TTC549 (cell line): ENCODE measurements at regions not wholly inside any gene's neighbourhood (a gene's known extent, or its start where the extent isn't known, plus 50 kb on each side); places are given as distances from the start of the nearest gene placed in this dataset.
"Not testable (repeated sequence)": the region's sequence is repeated elsewhere in the genome, so short reads cannot be mapped to it uniquely, and the experiment has no call there.

Source experiments
- FAIRE-seq: peaks from 2 replicates; lab custom pipeline; 2012; peaks lifted over from hg19 to GRCh38; lab: Jason Lieb, UNC

GRCh38 chr3:154818676-154819255, 261.4 kb upstream of the MME start:
- FAIRE-seq: no peak

- not testable (repeated sequence) for FAIRE-seq
Observed at GRCh38 chr3:154810017-154810416, 270.1 kb upstream of the MME start.

- no peak for FAIRE-seq
Observed at GRCh38 chr3:154801729-154802128, 278.4 kb upstream of the MME start.

GRCh38 chr3:154799800-154800199, 280.3 kb upstream of the MME start:
- no peak for FAIRE-seq

- FAIRE-seq: no peak
Observed at GRCh38 chr3:154795582-154795981, 284.5 kb upstream of the MME start.

- FAIRE-seq: no peak
Observed at GRCh38 chr3:154794814-154795445, 285.2 kb upstream of the MME start.

- FAIRE-seq: no peak
Observed at GRCh38 chr3:154794391-154794790, 285.7 kb upstream of the MME start.

- no peak for FAIRE-seq
Observed at GRCh38 chr3:154792828-154793227, 287.3 kb upstream of the MME start.

GRCh38 chr3:154791611-154792010, 288.5 kb upstream of the MME start:
- FAIRE-seq: no peak

- no peak for FAIRE-seq
Observed at GRCh38 chr3:154786724-154787123, 293.4 kb upstream of the MME start.

- FAIRE-seq: no peak
Observed at GRCh38 chr3:154783521-154783931, 296.6 kb upstream of the MME start.

GRCh38 chr3:154783061-154783460, 297.1 kb upstream of the MME start:
- FAIRE-seq: no peak

- no peak for FAIRE-seq
Observed at GRCh38 chr3:154782151-154782550, 298.0 kb upstream of the MME start.

GRCh38 chr3:154781595-154781994, 298.5 kb upstream of the MME start:
- FAIRE-seq: no peak

GRCh38 chr3:154780263-154780662, 299.9 kb upstream of the MME start:
- FAIRE-seq: no peak

GRCh38 chr3:154779571-154779970, 300.5 kb upstream of the MME start:
- FAIRE-seq: no peak

- FAIRE-seq: no peak
Observed at GRCh38 chr3:154778057-154778456, 302.1 kb upstream of the MME start.

GRCh38 chr3:154776549-154777225, 303.4 kb upstream of the MME start:
- FAIRE-seq: no peak

- FAIRE-seq: no peak
Observed at GRCh38 chr3:154775821-154776548, 304.1 kb upstream of the MME start.

GRCh38 chr3:154766765-154767503, 313.2 kb upstream of the MME start:
- no peak for FAIRE-seq

GRCh38 chr3:154764856-154765640, 315.1 kb upstream of the MME start:
- no peak for FAIRE-seq

GRCh38 chr3:154762486-154762885, 317.6 kb upstream of the MME start:
- no peak for FAIRE-seq
